ENCODE measurements at regions not wholly inside any gene's neighbourhood (a gene's known extent, or its start where the extent isn't known, plus 50 kb on each side); places are given as distances from the start of the nearest gene placed in this dataset.

GRCh38 chr9:107102011-107102410 lies 181.1 kb upstream of the RAD23B start:
- H3K27ac Mint-ChIP-seq, result no peak overlapping the region
- H3K4me1 Mint-ChIP-seq (ENCODE audit: low read depth), result no peaks in the 10 kb centered on the region
- DNase-seq (no peak), ATAC-seq (replicated peaks in 1 of 2) (no peak)
- peaks cover 0 to 10% of the 10 kb centered on the region in 2 donors for H3K9me3 Mint-ChIP-seq
- H3K27me3 Mint-ChIP-seq (ENCODE audit: low read depth), result peaks cover 7% of the 10 kb centered on the region
- no peak overlapping the region for H3K4me3 Mint-ChIP-seq
- no peaks in the 10 kb centered on the region for H3K36me3 Mint-ChIP-seq (ENCODE audit: insufficient read depth in 2 of 2)

GRCh38 chr9:107103621-107104020 lies 179.5 kb upstream of the RAD23B start:
- ATAC-seq (replicated peaks in 1 of 2), result no peak
- Mint-ChIP-seq H3K4me1 (ENCODE audit: low read depth) (no peaks in the 10 kb centered on the region), H3K4me3 (no peak overlapping the region), H3K36me3 (ENCODE audit: insufficient read depth in 2 of 2) (no peaks in the 10 kb centered on the region), H3K9me3 (peaks cover 0 to 8% of the 10 kb centered on the region in 2 donors), H3K27me3 (ENCODE audit: low read depth) (peaks cover 8% of the 10 kb centered on the region), H3K27ac (no peak overlapping the region)
- DNase-seq, result no peak

DNA sequence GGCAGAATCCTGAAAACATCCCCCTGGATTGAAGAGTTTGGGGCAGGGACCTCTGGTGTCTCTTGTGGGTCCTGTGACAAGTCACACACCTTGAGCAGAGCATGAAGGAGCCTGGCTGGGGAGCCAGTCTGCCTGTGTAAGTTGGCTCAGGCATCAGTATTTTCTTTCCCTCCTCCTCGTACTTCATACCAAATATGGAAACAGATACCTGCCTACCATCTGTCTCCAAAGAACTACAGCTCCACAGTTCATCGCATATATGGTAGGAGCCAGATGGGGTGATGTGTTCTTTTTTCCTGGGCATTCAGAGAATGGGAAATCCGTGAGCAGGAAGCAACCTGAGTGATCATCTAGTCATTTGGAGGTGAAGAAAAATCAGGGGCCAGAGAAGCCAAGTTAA lies 177.3 kb upstream of the RAD23B start:
- H3K4me3 Mint-ChIP-seq, result no peak overlapping the region
- DNase-seq, result no peak
- no peak overlapping the region for H3K27ac Mint-ChIP-seq
- H3K4me1 Mint-ChIP-seq (ENCODE audit: low read depth), result no peaks in the 10 kb centered on the region
- no peaks in the 10 kb centered on the region for H3K36me3 Mint-ChIP-seq (ENCODE audit: insufficient read depth in 2 of 2)
- ATAC-seq (replicated peaks in 1 of 2), result no peak
- H3K27me3 Mint-ChIP-seq (ENCODE audit: low read depth), result peaks cover 7% of the 10 kb centered on the region
- no peaks in the 10 kb centered on the region for H3K9me3 Mint-ChIP-seq

DNA sequence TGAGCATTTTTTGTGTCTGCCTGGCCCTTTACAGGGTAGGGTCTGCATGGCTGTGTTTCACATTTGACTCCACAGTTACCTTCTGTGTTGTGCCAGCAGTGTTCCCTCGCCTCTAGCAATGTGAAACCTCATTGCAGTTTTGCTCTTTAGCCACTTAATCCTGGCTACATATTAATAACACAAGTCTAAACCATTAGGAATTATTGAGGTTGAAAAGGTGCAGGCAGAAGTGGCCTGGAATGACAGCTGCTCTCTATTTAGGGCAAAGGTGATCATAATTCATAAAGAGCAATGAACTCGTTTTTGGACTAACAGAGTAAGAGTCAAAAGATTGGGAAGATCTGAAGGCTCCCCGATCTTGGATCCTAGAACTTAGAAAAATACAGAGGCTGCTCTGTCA lies 176.7 kb upstream of the RAD23B start:
- Mint-ChIP-seq H3K4me1 (ENCODE audit: low read depth) (no peaks in the 10 kb centered on the region), H3K4me3 (no peak overlapping the region), H3K36me3 (ENCODE audit: insufficient read depth in 2 of 2) (no peaks in the 10 kb centered on the region), H3K27me3 (ENCODE audit: low read depth) (peaks cover 7% of the 10 kb centered on the region), H3K9me3 (no peaks in the 10 kb centered on the region), H3K27ac (no peak overlapping the region)
- ATAC-seq (replicated peaks in 1 of 2), result no peak
- no peak for DNase-seq

GRCh38 chr9:107108342-107109130 lies 174.5 kb upstream of the RAD23B start:
- Mint-ChIP-seq H3K4me1 (ENCODE audit: low read depth) (no peaks in the 10 kb centered on the region), H3K27me3 (ENCODE audit: low read depth) (peaks cover 13% of the 10 kb centered on the region), H3K27ac (no peak overlapping the region)

DNA sequence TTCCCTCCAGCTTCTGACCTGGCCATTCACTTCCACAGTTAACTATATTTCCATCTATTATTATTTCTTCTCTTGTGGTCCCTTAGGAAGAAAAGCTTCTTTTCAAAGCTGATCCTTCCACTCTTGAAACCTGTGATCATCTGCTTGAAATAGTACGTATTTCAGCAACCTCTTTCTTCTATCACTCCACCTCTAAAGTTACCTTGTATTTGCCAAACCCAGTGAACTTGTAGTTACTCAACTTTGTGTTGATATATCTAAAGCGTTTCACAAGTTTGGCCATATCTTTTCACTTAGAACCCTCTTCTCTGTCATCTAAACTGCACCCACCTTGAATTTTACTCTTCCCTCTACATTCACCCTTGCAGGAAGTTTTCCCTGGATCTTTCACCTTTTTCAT lies 173.8 kb upstream of the RAD23B start:
- Mint-ChIP-seq H3K36me3 (ENCODE audit: insufficient read depth in 2 of 2) (no peaks in the 10 kb centered on the region), H3K27ac (no peak overlapping the region), H3K4me3 (no peak overlapping the region), H3K9me3 (peaks cover 0 to 4% of the 10 kb centered on the region in 2 donors), H3K4me1 (ENCODE audit: low read depth) (no peaks in the 10 kb centered on the region), H3K27me3 (ENCODE audit: low read depth) (peaks cover 21% of the 10 kb centered on the region)
- DNase-seq (no peak), ATAC-seq (replicated peaks in 1 of 2) (no peak)

More at GRCh38 chr9:107108342-107109130, 174.5 kb upstream of the RAD23B start:
- Mint-ChIP-seq H3K4me3 (no peak overlapping the region), H3K36me3 (ENCODE audit: insufficient read depth in 2 of 2) (no peaks in the 10 kb centered on the region), H3K9me3 (peaks cover 0 to 4% of the 10 kb centered on the region in 2 donors)
- DNase-seq, result no peak
- ATAC-seq (replicated peaks in 1 of 2), result no peak

GRCh38 chr9:107110153-107110552 lies 172.9 kb upstream of the RAD23B start:
- Mint-ChIP-seq H3K36me3 (ENCODE audit: insufficient read depth in 2 of 2) (no peaks in the 10 kb centered on the region), H3K9me3 (peaks cover 0 to 4% of the 10 kb centered on the region in 2 donors), H3K27me3 (ENCODE audit: low read depth) (peaks cover 22% of the 10 kb centered on the region), H3K4me1 (ENCODE audit: low read depth) (no peaks in the 10 kb centered on the region), H3K27ac (no peak overlapping the region), H3K4me3 (no peak overlapping the region)
- no peak for ATAC-seq (replicated peaks in 1 of 2)
- DNase-seq, result no peak

DNA sequence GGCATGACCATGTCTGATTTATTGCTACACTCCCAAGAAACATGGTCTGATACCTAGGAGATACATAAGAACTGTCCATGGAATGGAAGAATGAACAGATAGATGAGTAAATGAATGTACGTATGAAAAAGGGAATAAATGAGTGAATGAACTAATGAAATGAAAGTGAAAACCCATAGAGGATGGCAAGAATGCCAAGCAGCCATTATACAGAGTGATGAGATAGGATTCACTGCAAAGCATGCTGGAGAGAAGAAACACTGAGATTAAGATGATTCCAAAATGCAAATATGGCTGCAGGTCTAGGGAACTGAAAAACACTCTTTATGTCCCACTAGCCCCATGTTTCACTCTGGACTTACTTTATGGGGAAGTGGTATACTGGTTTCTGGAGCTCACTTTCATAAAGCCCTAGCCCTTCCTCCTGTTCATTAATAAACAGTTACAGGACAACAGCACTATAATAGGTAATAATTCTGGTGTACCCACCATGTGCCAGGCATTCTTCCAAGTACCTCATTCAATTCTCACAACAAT lies 170.3 kb upstream of the RAD23B start:
- no peaks in the 10 kb centered on the region for H3K36me3 Mint-ChIP-seq (ENCODE audit: insufficient read depth in 2 of 2)
- no peaks in the 10 kb centered on the region for H3K4me1 Mint-ChIP-seq (ENCODE audit: low read depth)
- no peak overlapping the region for H3K4me3 Mint-ChIP-seq
- no peak overlapping the region for H3K27ac Mint-ChIP-seq
- ATAC-seq (replicated peaks in 1 of 2) (no peak), DNase-seq (no peak)
- H3K27me3 Mint-ChIP-seq (ENCODE audit: low read depth), result peaks cover 22% of the 10 kb centered on the region
- peaks cover 0 to 4% of the 10 kb centered on the region in 2 donors for H3K9me3 Mint-ChIP-seq

- H3K27ac Mint-ChIP-seq, result no peak overlapping the region
- no peaks in the 10 kb centered on the region for H3K36me3 Mint-ChIP-seq (ENCODE audit: insufficient read depth in 2 of 2)
- no peak for ATAC-seq (replicated peaks in 1 of 2)
Observed at GRCh38 chr9:107118863-107119624, 164.0 kb upstream of the RAD23B start.

GRCh38 chr9:107119735-107120134 lies 163.3 kb upstream of the RAD23B start:
- Mint-ChIP-seq H3K4me1 (ENCODE audit: low read depth) (no peaks in the 10 kb centered on the region), H3K9me3 (peaks cover 0 to 2% of the 10 kb centered on the region in 2 donors), H3K27me3 (ENCODE audit: low read depth) (peaks cover 4% of the 10 kb centered on the region), H3K36me3 (ENCODE audit: insufficient read depth in 2 of 2) (no peaks in the 10 kb centered on the region), H3K27ac (no peak overlapping the region), H3K4me3 (no peak overlapping the region)
- no peak for DNase-seq
- ATAC-seq (replicated peaks in 1 of 2), result no peak

More at GRCh38 chr9:107118863-107119624, 164.0 kb upstream of the RAD23B start:
- no peaks in the 10 kb centered on the region for H3K9me3 Mint-ChIP-seq
- peaks cover 4% of the 10 kb centered on the region for H3K27me3 Mint-ChIP-seq (ENCODE audit: low read depth)
- H3K4me1 Mint-ChIP-seq (ENCODE audit: low read depth), result no peaks in the 10 kb centered on the region
- no peak overlapping the region for H3K4me3 Mint-ChIP-seq
- no peak for DNase-seq

GRCh38 chr9:107123389-107123788 lies 159.7 kb upstream of the RAD23B start:
- no peak for DNase-seq
- Mint-ChIP-seq H3K27me3 (ENCODE audit: low read depth) (peaks cover 15% of the 10 kb centered on the region), H3K27ac (no peak overlapping the region), H3K9me3 (peaks cover 0 to 2% of the 10 kb centered on the region in 2 donors), H3K4me1 (ENCODE audit: low read depth) (no peaks in the 10 kb centered on the region), H3K36me3 (ENCODE audit: insufficient read depth in 2 of 2) (no peaks in the 10 kb centered on the region), H3K4me3 (no peak overlapping the region)
- no peak for ATAC-seq (replicated peaks in 1 of 2)

GRCh38 chr9:107127608-107128007 lies 155.5 kb upstream of the RAD23B start:
- DNase-seq (no peak), ATAC-seq (replicated peaks in 1 of 2) (no peak)
- H3K9me3 Mint-ChIP-seq, result peaks cover 0 to 2% of the 10 kb centered on the region in 2 donors
- H3K27me3 Mint-ChIP-seq (ENCODE audit: low read depth), result peaks cover 20% of the 10 kb centered on the region
- no peak overlapping the region for H3K4me3 Mint-ChIP-seq
- H3K27ac Mint-ChIP-seq, result no peak overlapping the region
- no peaks in the 10 kb centered on the region for H3K36me3 Mint-ChIP-seq (ENCODE audit: insufficient read depth in 2 of 2)
- no peaks in the 10 kb centered on the region for H3K4me1 Mint-ChIP-seq (ENCODE audit: low read depth)

DNA sequence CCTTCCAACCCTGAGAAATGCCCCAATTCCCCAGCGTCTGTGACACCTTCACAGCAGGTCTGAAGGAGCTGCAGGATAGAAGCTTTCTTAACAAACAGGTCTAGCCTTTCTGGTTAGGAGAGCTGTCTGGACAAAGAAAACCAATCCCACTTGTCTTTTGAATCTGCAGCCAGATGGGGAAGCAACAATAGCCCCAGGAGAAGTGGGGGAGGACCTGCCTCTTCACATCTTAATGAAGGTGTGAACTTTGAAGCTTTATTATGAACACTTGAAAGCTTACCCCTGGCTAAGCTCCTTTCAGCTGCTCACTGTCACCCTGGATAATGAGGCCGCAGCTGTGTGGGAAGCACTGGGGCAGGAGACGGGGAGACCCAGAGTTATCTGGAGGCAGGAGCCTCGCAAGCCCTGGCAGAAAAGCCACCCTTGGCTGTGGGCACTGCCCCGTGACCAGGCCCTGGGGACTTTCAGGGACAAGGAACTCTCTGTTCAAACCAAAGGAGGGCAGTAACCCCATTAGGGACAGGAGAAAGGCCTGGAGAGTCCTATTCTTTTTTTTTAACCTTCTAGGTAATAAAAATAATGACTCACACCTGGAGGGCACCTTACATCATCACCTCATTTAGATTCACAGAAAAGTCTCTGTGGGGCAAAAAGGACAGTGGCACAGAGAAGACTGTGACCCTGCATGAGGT lies 151.8 kb upstream of the RAD23B start:
- DNase-seq (no peak), ATAC-seq (replicated peaks in 1 of 2) (no peak)
- H3K4me1 Mint-ChIP-seq (ENCODE audit: low read depth), result no peaks in the 10 kb centered on the region
- peaks cover 14% of the 10 kb centered on the region for H3K27me3 Mint-ChIP-seq (ENCODE audit: low read depth)
- no peaks in the 10 kb centered on the region for H3K9me3 Mint-ChIP-seq
- H3K36me3 Mint-ChIP-seq (ENCODE audit: insufficient read depth in 2 of 2), result no peaks in the 10 kb centered on the region
- no peak overlapping the region for H3K27ac Mint-ChIP-seq
- no peak overlapping the region for H3K4me3 Mint-ChIP-seq

All from activated T-cell treated with anti-CD3 and anti-CD28 coated beads, Interleukin-2, amount 50 U/mL, for 72 hours (primary cell).